Midbrain (tissue), 1 donor: ENCODE measurements at regions not wholly inside any gene's neighbourhood (a gene's known extent, or its start where the extent isn't known, plus 50 kb on each side); places are given as distances from the start of the nearest gene placed in this dataset.

Experiments
- DNase-seq: peaks from one replicate; lab custom pipeline; 2025; lab: John Stamatoyannopoulos, UW

GRCh38 chr18:10217211-10217610, 237.2 kb upstream of the APCDD1 start:
- no peak for DNase-seq

- DNase-seq, result no peak
Measured at GRCh38 chr18:10225300-10225699, 229.1 kb upstream of the APCDD1 start.

GRCh38 chr18:10226971-10227370, 227.5 kb upstream of the APCDD1 start:
- DNase-seq, result no peak

GRCh38 chr18:10228326-10228725, 226.1 kb upstream of the APCDD1 start:
- no peak for DNase-seq

GRCh38 chr18:10229458-10229857, 225.0 kb upstream of the APCDD1 start:
- DNase-seq, result no peak

- no peak for DNase-seq
Measured at GRCh38 chr18:10230072-10230471, 224.4 kb upstream of the APCDD1 start.

- no peak for DNase-seq
Measured at GRCh38 chr18:10231220-10231619, 223.2 kb upstream of the APCDD1 start.

GRCh38 chr18:10232062-10232461, 222.4 kb upstream of the APCDD1 start:
- DNase-seq, result peak; percentile 41

- DNase-seq, result no peak
Measured at GRCh38 chr18:10233082-10233875, 221.2 kb upstream of the APCDD1 start.

- DNase-seq, result no peak
Measured at GRCh38 chr18:10234281-10234680, 220.2 kb upstream of the APCDD1 start.

- no peak for DNase-seq
Measured at GRCh38 chr18:10234912-10235660, 219.3 kb upstream of the APCDD1 start.

GRCh38 chr18:10235661-10235952, 218.8 kb upstream of the APCDD1 start:
- DNase-seq, result no peak

- DNase-seq, result no peak
Measured at GRCh38 chr18:10239103-10239502, 215.3 kb upstream of the APCDD1 start.

GRCh38 chr18:10239991-10240634, 214.3 kb upstream of the APCDD1 start:
- DNase-seq, result no peak

- DNase-seq, result no peak
Measured at GRCh38 chr18:10240973-10241372, 213.5 kb upstream of the APCDD1 start.

- DNase-seq, result no peak
Measured at GRCh38 chr18:10241579-10241978, 212.9 kb upstream of the APCDD1 start.

GRCh38 chr18:10242936-10243680, 211.3 kb upstream of the APCDD1 start:
- peak; percentile 16 for DNase-seq

- DNase-seq, result no peak
Measured at GRCh38 chr18:10244341-10244740, 210.1 kb upstream of the APCDD1 start.

- no peak for DNase-seq
Measured at GRCh38 chr18:10245031-10245845, 209.2 kb upstream of the APCDD1 start.

GRCh38 chr18:10245846-10246175, 208.6 kb upstream of the APCDD1 start:
- no peak for DNase-seq

- no peak for DNase-seq
Measured at GRCh38 chr18:10247021-10247741, 207.3 kb upstream of the APCDD1 start.
